ENCODE measurements at regions not wholly inside any gene's neighbourhood (a gene's known extent, or its start where the extent isn't known, plus 50 kb on each side); places are given as distances from the start of the nearest gene placed in this dataset.
A peak's percentile ranks its signal among the peaks of the same experiment; 100 is the strongest.
"Not testable (repeated sequence)": the region's sequence is repeated elsewhere in the genome, so short reads cannot be mapped to it uniquely, and the experiment has no call there.

DNA sequence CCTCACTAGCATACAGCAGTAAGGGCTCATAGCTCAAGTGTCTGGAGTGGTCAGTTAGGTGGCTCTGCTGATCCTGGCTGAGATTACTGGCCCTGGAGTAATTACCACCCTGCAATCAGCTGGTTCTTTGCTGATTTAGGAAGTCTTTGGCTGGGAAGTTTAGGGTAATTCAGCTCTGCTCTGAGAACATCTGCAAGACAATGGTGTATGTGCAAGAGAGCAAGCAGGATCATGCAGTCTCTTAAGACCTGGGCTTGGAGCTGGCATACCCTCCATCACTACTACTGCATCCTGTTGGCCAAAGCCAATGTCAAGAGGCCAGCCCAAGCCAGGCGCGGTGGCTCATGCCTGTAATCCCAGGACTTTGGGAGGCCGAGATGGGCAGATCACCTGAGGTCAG lies 159.0 kb downstream of the NDUFA12 start:
- no peaks in the 10 kb centered on the region for H3K27me3 ChIP-seq
- no peak for TF ChIP-seq POLR2A (IDR thresholded peaks at IDR 0.05)
- TF ChIP-seq EP300 (IDR thresholded peaks at IDR 0.05) = no peak
- no peak for TF ChIP-seq CTCF (IDR thresholded peaks at IDR 0.05)
- no peak for TF ChIP-seq POLR2AphosphoS5 (IDR thresholded peaks at IDR 0.05)
- no peak overlapping the region for H3K4me3 ChIP-seq
- no peak for DNase-seq (ENCODE audit: low spot score in 2 of 2)
- no peaks in the 10 kb centered on the region for H3K4me1 ChIP-seq
- H3K36me3 ChIP-seq = no peaks in the 10 kb centered on the region
- H3K9me3 ChIP-seq = no peaks in the 10 kb centered on the region
- no peak overlapping the region for H3K27ac ChIP-seq
- 100% methylated on average over 3 of the region's 3 CpGs for WGBS

GRCh38 chr12:94841904-94842610 lies 161.4 kb downstream of the NDUFA12 start:
- 73% methylated on average over 5 of the region's 5 CpGs for WGBS
- Histone ChIP-seq H3K9me3 (no peaks in the 10 kb centered on the region), H3K27ac (no peak overlapping the region), H3K36me3 (no peaks in the 10 kb centered on the region), H3K27me3 (no peaks in the 10 kb centered on the region), H3K4me3 (no peak overlapping the region), H3K4me1 (no peaks in the 10 kb centered on the region)
- TF ChIP-seq CTCF (IDR thresholded peaks at IDR 0.05) (no peak), POLR2A (IDR thresholded peaks at IDR 0.05) (no peak), EP300 (IDR thresholded peaks at IDR 0.05) (no peak), POLR2AphosphoS5 (IDR thresholded peaks at IDR 0.05) (no peak)
- no peak for DNase-seq (ENCODE audit: low spot score in 2 of 2)

DNA sequence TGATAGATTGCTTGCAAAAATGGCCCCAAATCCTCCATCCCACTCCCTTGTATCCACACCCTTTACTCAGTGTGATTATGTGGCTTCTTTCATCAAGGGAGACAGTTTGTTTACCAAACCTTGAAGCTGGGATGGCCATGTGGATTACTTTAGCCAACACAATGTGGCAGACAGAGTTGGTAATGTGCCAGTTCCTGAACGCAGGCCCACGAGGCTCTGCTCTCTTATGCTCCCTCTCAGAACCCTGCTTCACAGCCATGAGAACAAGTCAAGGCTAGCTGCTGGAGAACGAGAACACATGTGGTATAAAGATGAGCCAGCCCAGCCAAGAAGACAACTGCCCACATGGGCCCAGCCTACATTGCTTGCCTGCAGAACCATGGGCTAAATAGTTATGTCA lies 162.3 kb downstream of the NDUFA12 start:
- H3K4me3 ChIP-seq = no peak overlapping the region
- H3K27ac ChIP-seq = no peak overlapping the region
- TF ChIP-seq CTCF (IDR thresholded peaks at IDR 0.05) = no peak
- TF ChIP-seq POLR2A (IDR thresholded peaks at IDR 0.05) = no peak
- no peak for TF ChIP-seq EP300 (IDR thresholded peaks at IDR 0.05)
- no peak for TF ChIP-seq POLR2AphosphoS5 (IDR thresholded peaks at IDR 0.05)
- 20% methylated on average over 3 of the region's 3 CpGs for WGBS
- no peaks in the 10 kb centered on the region for H3K36me3 ChIP-seq
- no peaks in the 10 kb centered on the region for H3K4me1 ChIP-seq
- no peaks in the 10 kb centered on the region for H3K27me3 ChIP-seq
- no peak for DNase-seq (ENCODE audit: low spot score in 2 of 2)
- H3K9me3 ChIP-seq = no peaks in the 10 kb centered on the region

GRCh38 chr12:94839347-94839746 lies 164.2 kb downstream of the NDUFA12 start:
- TF ChIP-seq CTCF (IDR thresholded peaks at IDR 0.05) (no peak), POLR2AphosphoS5 (IDR thresholded peaks at IDR 0.05) (no peak), EP300 (IDR thresholded peaks at IDR 0.05) (no peak), POLR2A (IDR thresholded peaks at IDR 0.05) (no peak)
- no peak for DNase-seq (ENCODE audit: low spot score in 2 of 2)
- WGBS = 95% methylated on average over 5 of the region's 5 CpGs
- no peaks in the 10 kb centered on the region for H3K27me3 ChIP-seq
- H3K27ac ChIP-seq = no peak overlapping the region
- H3K4me3 ChIP-seq = no peak overlapping the region
- no peaks in the 10 kb centered on the region for H3K36me3 ChIP-seq
- no peaks in the 10 kb centered on the region for H3K4me1 ChIP-seq
- H3K9me3 ChIP-seq = no peaks in the 10 kb centered on the region

DNA sequence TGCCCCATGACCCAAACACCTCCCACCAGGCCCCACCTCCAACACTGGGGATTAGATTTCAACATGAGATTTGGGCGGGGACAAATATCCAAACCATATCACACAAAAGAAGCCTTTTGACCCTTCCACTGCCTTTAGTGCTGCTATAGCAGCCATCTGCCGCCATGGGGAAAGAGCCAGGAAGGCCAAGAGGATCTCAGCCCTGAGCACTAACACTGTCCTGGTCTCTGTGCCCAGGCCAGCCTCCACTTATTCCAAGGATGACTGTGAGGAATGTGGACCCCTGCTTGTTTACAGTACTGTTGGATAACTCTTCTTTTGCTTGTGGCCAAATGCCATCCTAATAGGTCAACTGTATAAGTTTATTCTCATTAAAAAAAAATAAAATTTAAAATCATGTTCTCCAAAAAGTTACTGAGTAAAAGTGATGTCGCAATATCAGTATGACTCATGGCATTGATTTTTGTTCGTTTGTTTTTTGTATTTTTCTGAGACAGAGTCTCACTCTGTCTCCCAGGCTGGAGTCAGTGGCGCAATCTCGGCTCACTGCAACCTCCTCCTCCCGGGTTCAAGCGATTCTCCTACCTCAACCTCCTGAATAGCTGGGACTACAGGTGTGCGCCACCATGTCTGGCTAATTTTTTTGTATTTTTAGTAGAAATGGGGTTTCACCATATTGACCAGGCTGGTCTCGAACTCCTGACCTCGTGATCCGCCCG lies 166.4 kb downstream of the NDUFA12 start:
- 84% methylated on average over 13 of the region's 13 CpGs for WGBS
- H3K27ac ChIP-seq = peak overlapping the region; percentile 24
- not testable (repeated sequence) for H3K9me3 ChIP-seq

More for the DNA sequence above, 166.4 kb downstream of the NDUFA12 start:
- not testable (repeated sequence) for H3K4me3 ChIP-seq; H3K4me1 ChIP-seq; DNase-seq (ENCODE audit: low spot score in 2 of 2); H3K27me3 ChIP-seq; H3K36me3 ChIP-seq

Data from suprapubic skin (tissue), 4 donors.